GM19438 (cell line): ENCODE measurements at regions not wholly inside any gene's neighbourhood (a gene's known extent, or its start where the extent isn't known, plus 50 kb on each side); places are given as distances from the start of the nearest gene placed in this dataset.
"Not testable (repeated sequence)": the region's sequence is repeated elsewhere in the genome, so short reads cannot be mapped to it uniquely, and the experiment has no call there.

Experiments used
- ATAC-seq: cut with Tn5 transposase; IDR thresholded peaks from one replicate; pipeline ENCODE4 v1.9.1; 2021; ENCODE audit warnings: low read depth; ENCODE audit not compliant: unreplicated experiment

GRCh38 chr1:146443088-146443870, 214.5 kb upstream of the NOTCH2NLA start:
- ATAC-seq: not testable (repeated sequence)

- not testable (repeated sequence) for ATAC-seq
These were observed 209.7 kb upstream of the NOTCH2NLA start for GRCh38 chr1:146438543-146438942.

DNA sequence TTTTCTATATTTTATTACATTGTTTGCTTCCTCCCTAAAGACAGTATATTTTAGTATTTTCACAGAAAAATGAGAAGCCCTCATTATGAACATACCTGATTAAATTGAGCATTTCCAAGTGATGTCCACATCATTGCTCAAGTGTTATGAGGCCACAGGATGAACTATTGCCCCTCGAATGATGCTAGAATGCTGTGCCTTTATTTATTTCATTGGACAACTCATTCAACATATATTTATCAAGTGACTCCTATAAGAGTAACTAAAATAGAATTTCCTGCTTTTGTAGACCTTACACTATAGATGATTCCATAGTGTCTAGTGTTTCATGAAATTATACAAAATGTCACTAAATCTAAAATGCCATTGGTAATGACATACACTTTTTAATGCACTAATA, 187.8 kb upstream of the NOTCH2NLA start:
- ATAC-seq: not testable (repeated sequence)

- not testable (repeated sequence) for ATAC-seq
These were observed 186.2 kb upstream of the NOTCH2NLA start for GRCh38 chr1:146415017-146415416.

DNA sequence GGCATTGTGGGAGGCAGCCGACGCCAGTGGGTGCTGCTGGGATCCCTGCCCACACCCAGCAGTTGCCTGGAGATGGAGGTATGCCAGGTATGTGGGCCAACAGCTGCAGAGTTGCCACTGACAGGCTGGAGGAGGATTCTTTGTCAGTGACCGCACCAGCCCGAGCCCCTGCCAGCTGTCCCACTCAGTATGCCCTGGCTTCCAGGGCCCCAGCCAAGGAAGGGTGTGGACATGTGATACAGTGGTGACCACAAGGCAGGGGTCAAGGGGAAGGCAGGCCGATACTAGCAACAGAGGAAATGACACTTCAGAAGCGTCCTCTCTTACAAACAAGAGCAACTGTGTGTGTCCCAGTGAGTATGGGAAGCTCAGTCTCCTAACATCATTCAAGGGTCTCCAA, 185.1 kb upstream of the NOTCH2NLA start:
- not testable (repeated sequence) for ATAC-seq

- not testable (repeated sequence) for ATAC-seq
These were observed 183.1 kb upstream of the NOTCH2NLA start for GRCh38 chr1:146411923-146412322.

- ATAC-seq: not testable (repeated sequence)
These were observed 181.1 kb upstream of the NOTCH2NLA start for GRCh38 chr1:146409817-146410441.

- ATAC-seq: not testable (repeated sequence)
These were observed 180.4 kb upstream of the NOTCH2NLA start for GRCh38 chr1:146409116-146409801.

GRCh38 chr1:146401281-146401825, 172.5 kb upstream of the NOTCH2NLA start:
- ATAC-seq: not testable (repeated sequence)

DNA sequence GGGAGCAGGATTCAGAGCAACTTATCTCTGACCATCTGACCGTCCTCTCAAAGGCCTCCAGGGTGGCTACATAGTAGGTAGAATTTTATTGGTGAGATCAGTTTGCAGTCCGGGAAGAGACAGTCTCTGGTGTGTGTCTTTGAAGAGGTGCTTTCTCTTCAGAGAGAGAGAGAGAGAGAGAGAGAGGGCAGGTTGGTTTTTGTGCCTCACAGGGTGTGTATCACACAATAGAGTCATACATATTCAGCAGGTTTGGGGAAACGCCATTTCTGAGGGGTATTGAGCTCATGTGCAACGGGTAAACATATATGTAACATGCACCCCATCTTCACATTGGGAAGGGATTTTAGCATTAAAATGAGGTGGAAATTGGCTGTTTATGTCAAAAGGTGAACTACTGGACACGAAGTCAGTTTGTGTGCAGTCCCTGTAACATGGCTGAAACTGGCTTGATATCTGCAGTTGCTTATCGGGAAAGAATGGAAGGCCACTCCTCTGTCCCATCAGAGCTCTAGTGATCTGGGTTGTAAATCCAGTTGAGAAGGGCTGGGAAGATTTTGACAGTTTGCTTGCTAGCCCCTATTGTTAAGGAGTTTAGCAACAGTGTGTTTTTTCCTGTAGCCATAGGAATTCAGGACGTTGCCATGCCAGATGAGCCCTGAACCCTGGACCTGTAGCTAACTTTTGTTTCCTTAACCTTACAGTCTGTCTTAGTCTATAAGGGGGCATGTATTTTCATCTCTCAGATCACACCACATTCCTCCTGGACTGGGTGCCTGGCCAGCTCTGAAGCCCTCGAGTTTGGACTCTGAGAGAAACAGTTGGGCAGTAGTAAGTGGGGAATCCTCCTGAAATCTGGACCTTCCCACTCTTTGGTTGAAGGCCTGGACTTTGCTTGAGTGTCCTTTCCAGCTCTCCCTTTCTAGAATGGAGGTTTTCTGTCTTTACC, 171.6 kb upstream of the NOTCH2NLA start:
- not testable (repeated sequence) for ATAC-seq

DNA sequence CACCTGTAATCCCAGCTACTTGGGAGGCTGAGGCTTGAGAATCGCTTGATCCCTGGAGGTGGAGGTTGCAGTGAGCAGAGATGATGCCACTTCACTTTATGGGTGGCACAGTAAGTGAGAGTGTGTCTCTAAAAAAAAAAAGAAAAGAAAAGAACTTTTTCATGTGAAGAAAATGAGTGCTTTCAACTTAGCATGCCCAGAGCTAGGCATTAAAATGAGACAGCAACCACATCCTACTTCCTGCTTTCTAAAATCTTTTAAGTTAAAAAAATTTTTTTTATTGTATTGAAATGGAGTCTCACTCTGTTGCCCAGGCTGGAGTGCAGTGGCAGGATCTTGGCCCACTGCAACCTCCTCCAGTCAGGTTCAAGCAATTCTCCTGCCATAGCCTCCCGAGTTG, 170.4 kb upstream of the NOTCH2NLA start:
- ATAC-seq: not testable (repeated sequence)

GRCh38 chr1:146396801-146397200, 168.0 kb upstream of the NOTCH2NLA start:
- not testable (repeated sequence) for ATAC-seq

GRCh38 chr1:146396242-146396641, 167.4 kb upstream of the NOTCH2NLA start:
- not testable (repeated sequence) for ATAC-seq

- not testable (repeated sequence) for ATAC-seq
These were observed 165.0 kb upstream of the NOTCH2NLA start for GRCh38 chr1:146393796-146394195.

- not testable (repeated sequence) for ATAC-seq
These were observed 164.3 kb upstream of the NOTCH2NLA start for GRCh38 chr1:146393154-146393553.

DNA sequence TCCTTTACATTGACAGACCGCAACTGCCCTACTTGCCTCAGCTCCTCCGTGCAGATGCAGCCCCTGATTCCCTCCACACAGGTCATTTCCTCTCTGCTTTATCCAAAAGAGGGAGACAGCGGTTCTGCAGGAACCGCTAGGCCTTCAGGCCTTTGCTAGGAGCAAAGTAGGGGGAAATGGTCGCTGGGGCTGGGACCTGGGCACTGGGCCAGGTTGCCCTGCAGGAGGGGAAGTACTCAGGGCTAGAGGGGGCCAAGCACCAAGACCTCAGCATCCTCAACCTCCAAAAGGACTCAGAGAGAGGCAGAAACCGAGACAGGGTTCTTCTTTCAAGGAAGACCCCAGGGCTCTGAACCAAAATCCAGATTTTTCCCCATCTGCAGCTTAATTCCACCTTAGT, 160.4 kb upstream of the NOTCH2NLA start:
- not testable (repeated sequence) for ATAC-seq

DNA sequence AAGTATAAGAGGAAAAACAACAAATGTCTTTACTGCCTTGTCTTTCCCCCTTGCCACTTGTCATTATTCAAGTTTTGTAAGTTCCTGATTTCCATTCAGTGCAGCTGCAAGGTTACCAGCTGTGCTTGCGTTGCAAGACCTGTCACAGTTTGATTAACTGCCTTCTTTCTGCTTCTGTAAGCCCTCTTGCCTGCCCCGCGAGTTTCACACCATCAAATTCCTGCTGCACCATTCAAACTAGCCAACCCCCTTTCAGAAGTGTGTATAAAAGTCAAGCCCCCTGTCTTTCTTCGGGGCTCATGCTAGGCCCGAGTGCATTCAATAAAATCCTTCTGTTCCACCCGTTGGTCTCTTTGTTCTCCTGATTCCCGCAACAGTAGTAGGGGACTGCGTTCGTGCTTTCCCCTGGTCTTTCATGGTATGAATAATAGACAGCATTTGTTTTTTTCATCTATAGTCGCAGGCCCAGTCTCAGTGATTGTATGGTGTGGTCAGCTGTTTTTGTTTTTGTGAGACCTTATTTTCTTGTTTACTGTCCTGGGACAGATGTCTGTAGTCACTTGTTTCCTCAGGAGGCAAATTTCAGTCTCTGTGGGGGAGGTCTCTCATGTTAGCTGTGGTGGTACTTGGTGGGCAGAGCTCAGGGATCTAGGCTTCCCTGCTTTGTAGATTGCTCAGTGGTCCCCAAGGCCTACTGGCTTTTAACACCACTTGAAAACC, 159.1 kb upstream of the NOTCH2NLA start:
- ATAC-seq: peak; percentile 28

DNA sequence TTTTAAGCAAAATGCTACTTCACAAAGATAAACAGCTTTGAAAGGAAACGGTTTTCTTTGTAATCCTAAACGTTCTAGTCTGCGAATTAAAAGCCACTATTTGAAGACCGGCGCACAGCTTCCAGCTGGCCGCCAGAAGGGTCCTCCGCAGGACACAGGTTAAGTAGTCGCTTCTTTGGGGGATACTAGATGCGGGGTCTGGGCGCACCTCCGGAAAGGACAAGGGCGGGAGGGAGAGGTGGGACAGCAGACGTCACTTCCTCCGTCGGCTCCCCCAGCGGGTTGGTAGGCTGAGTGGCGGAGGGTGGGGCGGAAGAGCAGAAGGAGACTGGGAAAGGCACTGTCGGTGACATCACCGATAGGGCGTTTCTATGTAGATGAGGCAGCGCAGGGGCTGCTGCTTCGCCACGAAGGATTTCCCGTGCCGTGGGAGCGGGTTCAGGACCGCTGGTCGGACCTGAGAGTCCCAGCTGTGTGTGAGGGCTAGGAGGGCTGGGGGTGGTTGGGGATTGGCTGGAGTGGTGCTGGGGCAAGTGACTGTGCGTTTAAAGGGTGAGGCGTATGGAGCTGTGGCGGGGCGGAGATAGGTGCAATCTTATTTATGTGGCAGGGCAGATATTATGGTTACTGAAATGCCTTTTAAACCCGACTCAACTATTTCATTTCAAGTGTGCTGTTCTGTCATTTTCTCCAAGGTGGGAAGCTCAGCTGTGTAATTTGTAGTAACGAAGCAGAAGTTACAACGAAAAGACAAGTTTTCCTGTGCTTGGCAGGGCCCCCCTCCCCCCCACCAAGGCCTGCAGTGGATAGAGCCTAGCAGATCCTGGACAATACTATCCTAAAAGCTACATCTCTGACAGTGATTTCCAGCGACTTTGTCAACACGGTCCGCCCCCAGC, 158.3 kb upstream of the NOTCH2NLA start:
- ATAC-seq: peak; percentile 98
